Bronchial epithelial cell (primary cell): ENCODE measurements at regions not wholly inside any gene's neighbourhood (a gene's known extent, or its start where the extent isn't known, plus 50 kb on each side); places are given as distances from the start of the nearest gene placed in this dataset.

Experiments used
- DNase-seq: peaks from one replicate; pipeline ENCODE4 v3.0.0-alpha.2; 2010; ENCODE audit warnings: low read depth
- FAIRE-seq: peaks from 2 replicates; lab custom pipeline; 2011; peaks lifted over from hg19 to GRCh38; lab: Jason Lieb, UNC
- H3K27me3 ChIP-seq: 2 replicates; pipeline ENCODE4 v1.5.1; 2011; ENCODE audit warnings: low read length; ENCODE audit not compliant: control insufficient read depth, insufficient read depth
- H3K36me3 ChIP-seq: 2 replicates; pipeline ENCODE4 v1.5.1; 2011; ENCODE audit warnings: low read length; ENCODE audit not compliant: control insufficient read depth, insufficient read depth
- H3K4me3 ChIP-seq: 2 replicates; pipeline ENCODE4 v1.5.1; 2011; ENCODE audit warnings: mild to moderate bottlenecking, low read depth, low read length, control low read depth
- CTCF ChIP-seq: IDR thresholded peaks from 2 replicates; pipeline ENCODE4 v1.5.1; 2011; ENCODE audit warnings: mild to moderate bottlenecking, moderate library complexity, low read length, control low read depth, inconsistent platforms; ENCODE audit not compliant: insufficient read depth, severe bottlenecking

- DNase-seq (peak; percentile 21), FAIRE-seq (no peak)
- no peak overlapping the region for H3K4me3 ChIP-seq
- H3K27me3 ChIP-seq = no peaks in the 10 kb centered on the region
- peak; percentile 62 for TF ChIP-seq CTCF
- H3K36me3 ChIP-seq = no peaks in the 10 kb centered on the region
Measured at GRCh38 chr3:94862703-94863102, 799.8 kb downstream of the NSUN3 start.

GRCh38 chr3:94869059-94869547, 806.2 kb downstream of the NSUN3 start:
- FAIRE-seq (no peak), DNase-seq (no peak)
- Histone ChIP-seq H3K27me3 (no peaks in the 10 kb centered on the region), H3K4me3 (no peak overlapping the region), H3K36me3 (no peaks in the 10 kb centered on the region)
- TF ChIP-seq CTCF = no peak

- H3K27me3 ChIP-seq = no peaks in the 10 kb centered on the region
- no peak for DNase-seq
- no peak overlapping the region for H3K4me3 ChIP-seq
- no peaks in the 10 kb centered on the region for H3K36me3 ChIP-seq
- no peak for TF ChIP-seq CTCF
- no peak for FAIRE-seq
Measured at GRCh38 chr3:94873751-94874150, 810.9 kb downstream of the NSUN3 start.

GRCh38 chr3:94875149-94875548, 812.3 kb downstream of the NSUN3 start:
- FAIRE-seq = no peak
- no peaks in the 10 kb centered on the region for H3K36me3 ChIP-seq
- no peak for DNase-seq
- H3K4me3 ChIP-seq = no peak overlapping the region
- TF ChIP-seq CTCF = no peak
- H3K27me3 ChIP-seq = no peaks in the 10 kb centered on the region

GRCh38 chr3:94887065-94887464, 824.2 kb downstream of the NSUN3 start:
- DNase-seq (no peak), FAIRE-seq (no peak)
- H3K4me3 ChIP-seq = no peak overlapping the region
- TF ChIP-seq CTCF = no peak
- no peaks in the 10 kb centered on the region for H3K27me3 ChIP-seq
- H3K36me3 ChIP-seq = no peaks in the 10 kb centered on the region

GRCh38 chr3:94896994-94897393, 834.1 kb downstream of the NSUN3 start:
- Histone ChIP-seq H3K4me3 (no peak overlapping the region), H3K36me3 (no peaks in the 10 kb centered on the region), H3K27me3 (no peaks in the 10 kb centered on the region)
- no peak for TF ChIP-seq CTCF
- FAIRE-seq (no peak), DNase-seq (no peak)
